ENCODE measurements at regions not wholly inside any gene's neighbourhood (a gene's known extent, or its start where the extent isn't known, plus 50 kb on each side); places are given as distances from the start of the nearest gene placed in this dataset.
"Not testable (repeated sequence)": the region's sequence is repeated elsewhere in the genome, so short reads cannot be mapped to it uniquely, and the experiment has no call there.

- no peak overlapping the region for H3K4me3 ChIP-seq (replicated peaks; ENCODE audit: low read depth, low read length)
- TF ChIP-seq, protein P1, sequence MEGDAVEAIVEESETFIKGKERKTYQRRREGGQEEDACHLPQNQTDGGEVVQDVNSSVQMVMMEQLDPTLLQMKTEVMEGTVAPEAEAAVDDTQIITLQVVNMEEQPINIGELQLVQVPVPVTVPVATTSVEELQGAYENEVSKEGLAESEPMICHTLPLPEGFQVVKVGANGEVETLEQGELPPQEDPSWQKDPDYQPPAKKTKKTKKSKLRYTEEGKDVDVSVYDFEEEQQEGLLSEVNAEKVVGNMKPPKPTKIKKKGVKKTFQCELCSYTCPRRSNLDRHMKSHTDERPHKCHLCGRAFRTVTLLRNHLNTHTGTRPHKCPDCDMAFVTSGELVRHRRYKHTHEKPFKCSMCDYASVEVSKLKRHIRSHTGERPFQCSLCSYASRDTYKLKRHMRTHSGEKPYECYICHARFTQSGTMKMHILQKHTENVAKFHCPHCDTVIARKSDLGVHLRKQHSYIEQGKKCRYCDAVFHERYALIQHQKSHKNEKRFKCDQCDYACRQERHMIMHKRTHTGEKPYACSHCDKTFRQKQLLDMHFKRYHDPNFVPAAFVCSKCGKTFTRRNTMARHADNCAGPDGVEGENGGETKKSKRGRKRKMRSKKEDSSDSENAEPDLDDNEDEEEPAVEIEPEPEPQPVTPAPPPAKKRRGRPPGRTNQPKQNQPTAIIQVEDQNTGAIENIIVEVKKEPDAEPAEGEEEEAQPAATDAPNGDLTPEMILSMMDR (IDR thresholded peaks at IDR 0.05; ENCODE audit: low read length, missing control alignments), result no peak
- DNase-seq (ENCODE audit: low read depth), result no peak
Measured at GRCh38 chr6:134415194-134415593, 97.3 kb upstream of the SGK1 start.

DNA sequence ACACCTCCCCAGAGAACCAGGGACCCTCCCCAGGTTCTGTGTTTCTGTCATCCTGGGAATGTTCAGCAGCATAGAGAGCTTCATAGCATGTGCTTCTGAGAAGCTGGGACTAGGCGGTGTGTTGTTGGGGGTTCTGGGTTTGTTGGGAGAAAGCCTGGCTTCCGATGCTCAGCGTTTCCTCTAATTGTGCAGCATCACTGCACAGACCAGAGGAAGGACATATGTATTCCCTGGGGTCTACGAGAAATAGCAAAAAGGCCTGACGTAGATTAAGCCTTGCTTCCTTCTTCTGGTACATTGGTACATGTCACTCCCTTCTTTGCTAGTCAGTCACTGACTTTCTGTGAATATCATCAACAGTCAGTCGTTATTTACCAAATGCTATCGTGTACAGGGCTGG is 96.9 kb upstream of the SGK1 start:
- TF ChIP-seq, protein P1 (IDR thresholded peaks at IDR 0.05; ENCODE audit: low read length, missing control alignments), result no peak
- no peak for DNase-seq (ENCODE audit: low read depth)
- H3K4me3 ChIP-seq (replicated peaks; ENCODE audit: low read depth, low read length), result no peak overlapping the region

DNA sequence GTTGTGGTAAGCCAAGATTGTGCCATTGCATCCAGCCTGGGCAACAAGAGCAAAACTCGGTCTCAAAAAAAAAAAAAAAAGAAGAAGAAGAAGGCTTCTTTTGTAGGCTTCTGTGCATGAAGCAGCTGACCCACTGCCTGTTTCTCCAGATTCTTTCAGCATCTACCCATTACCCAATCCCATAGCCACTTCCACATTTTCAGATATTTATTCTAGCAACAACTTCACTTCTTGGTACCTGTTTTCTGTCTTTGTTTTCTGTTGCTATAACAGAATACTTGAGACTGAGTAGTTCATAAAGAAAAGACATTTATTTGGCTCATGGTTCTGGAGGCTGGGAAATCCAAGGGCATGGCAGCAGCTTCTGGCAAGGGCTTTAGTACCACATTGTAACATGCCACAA is 95.3 kb upstream of the SGK1 start:
- H3K4me3 ChIP-seq (replicated peaks; ENCODE audit: low read depth, low read length), result no peak overlapping the region
- no peak for DNase-seq (ENCODE audit: low read depth)
- TF ChIP-seq, protein P1 (IDR thresholded peaks at IDR 0.05; ENCODE audit: low read length, missing control alignments), result no peak

GRCh38 chr6:134410541-134410940 is 92.6 kb upstream of the SGK1 start:
- DNase-seq (ENCODE audit: low read depth), result no peak

GRCh38 chr6:134407791-134408190 is 89.9 kb upstream of the SGK1 start:
- TF ChIP-seq, protein P1 (IDR thresholded peaks at IDR 0.05; ENCODE audit: low read length, missing control alignments), result no peak
- no peak overlapping the region for H3K4me3 ChIP-seq (replicated peaks; ENCODE audit: low read depth, low read length)
- no peak for DNase-seq (ENCODE audit: low read depth)

More at GRCh38 chr6:134410541-134410940, 92.6 kb upstream of the SGK1 start:
- no peak overlapping the region for H3K4me3 ChIP-seq (replicated peaks; ENCODE audit: low read depth, low read length)
- TF ChIP-seq, protein P1 (IDR thresholded peaks at IDR 0.05; ENCODE audit: low read length, missing control alignments), result no peak

DNA sequence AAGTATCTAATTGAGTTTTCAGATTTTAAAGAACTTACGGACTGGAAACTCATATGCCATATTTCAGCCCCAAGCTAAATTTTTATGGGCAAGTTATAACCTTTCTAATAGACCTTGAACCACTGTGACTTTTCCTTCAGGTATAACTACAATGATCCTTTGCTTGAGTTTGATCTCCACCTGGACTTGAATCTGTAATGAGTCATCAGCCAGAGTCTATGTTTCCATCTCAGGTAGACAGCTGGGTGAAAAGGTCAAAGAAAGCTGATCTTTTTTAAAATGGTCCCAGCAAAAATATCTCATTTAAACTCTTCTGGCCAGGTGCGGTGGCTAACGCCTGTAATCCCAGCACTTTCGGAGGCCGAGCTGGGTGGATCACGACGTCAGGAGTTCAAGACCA is 88.4 kb upstream of the SGK1 start:
- no peak overlapping the region for H3K4me3 ChIP-seq (replicated peaks; ENCODE audit: low read depth, low read length)
- TF ChIP-seq, protein P1 (IDR thresholded peaks at IDR 0.05; ENCODE audit: low read length, missing control alignments), result no peak
- DNase-seq (ENCODE audit: low read depth), result no peak

DNA sequence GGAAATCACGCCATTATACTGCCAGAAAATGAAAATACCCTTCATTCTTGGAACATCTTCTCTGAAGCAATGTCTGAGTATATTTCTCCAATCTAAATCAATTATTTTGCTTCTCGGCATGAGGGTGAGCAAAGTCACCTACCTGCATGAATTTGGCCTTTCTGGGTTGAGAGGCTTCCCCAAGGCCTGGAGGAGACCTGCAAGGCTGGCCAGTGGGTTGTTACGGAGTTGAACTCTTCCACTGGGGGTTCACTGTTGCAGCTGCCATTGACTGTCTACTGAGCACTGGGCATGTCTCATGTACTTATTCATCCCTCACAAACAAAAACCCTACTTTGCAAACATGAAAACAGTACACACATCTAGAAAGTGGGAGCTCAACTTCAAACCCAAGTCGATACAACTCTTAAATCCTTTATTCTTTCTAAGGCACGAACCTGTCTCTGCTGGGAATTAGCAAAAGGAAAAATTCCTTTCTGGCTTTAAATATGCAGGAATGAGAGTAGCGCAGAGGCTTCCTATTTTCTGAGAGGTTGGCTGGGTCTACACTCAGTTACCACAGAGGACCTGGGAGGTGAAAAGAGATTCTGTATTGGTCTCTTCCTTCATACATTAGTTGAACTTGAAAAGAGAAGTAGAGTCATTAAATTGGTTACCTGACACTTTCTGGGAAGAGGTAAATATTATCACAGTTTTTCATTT is 87.6 kb upstream of the SGK1 start:
- DNase-seq (ENCODE audit: low read depth), result no peak
- TF ChIP-seq, protein P1 (IDR thresholded peaks at IDR 0.05; ENCODE audit: low read length, missing control alignments), result no peak

DNA sequence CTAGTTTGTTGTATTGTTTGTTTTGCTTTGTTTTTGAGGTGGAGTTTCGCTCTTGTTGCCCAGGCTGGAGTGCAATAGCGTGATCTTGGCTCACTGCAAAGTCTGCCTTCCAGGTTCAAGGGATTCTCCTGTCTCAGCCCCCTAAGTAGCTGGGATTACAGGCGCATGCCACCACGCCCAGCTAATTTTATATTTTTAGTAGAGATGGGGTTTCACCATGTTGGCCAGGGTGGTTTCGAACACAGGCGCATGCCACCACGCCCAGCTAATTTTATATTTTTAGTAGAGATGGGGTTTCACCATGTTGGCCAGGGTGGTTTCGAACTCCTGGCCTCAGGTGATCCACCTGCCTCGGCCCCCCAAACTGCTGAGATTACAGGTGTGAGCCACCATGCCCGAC is 85.4 kb upstream of the SGK1 start:
- not testable (repeated sequence) for H3K4me3 ChIP-seq (replicated peaks; ENCODE audit: low read depth, low read length); DNase-seq (ENCODE audit: low read depth)

More for the DNA sequence above, 87.6 kb upstream of the SGK1 start:
- H3K4me3 ChIP-seq (replicated peaks; ENCODE audit: low read depth, low read length), result no peak overlapping the region
